GM13976 (cell line): ENCODE measurements at regions not wholly inside any gene's neighbourhood (a gene's known extent, or its start where the extent isn't known, plus 50 kb on each side); places are given as distances from the start of the nearest gene placed in this dataset.

Source experiments
- DNase-seq: peaks from one replicate; pipeline ENCODE4 v3.0.0; 2012; ENCODE audit warnings: low spot score
- in situ Hi-C: fragments of 300-500 bp; cut with MboI; formaldehyde crosslinking; loops from one replicate; pipeline ENCODE4 v1.12.0; 2022; ENCODE audit warnings: low sequenced_read_pairs, mixed read lengths, inconsistent platforms; ENCODE audit not compliant: unreplicated experiment
- TF ChIP-seq, protein P1 (sequence below): IDR thresholded peaks from 2 replicates; pipeline ENCODE4 v1.5.1; 2012; ENCODE audit warnings: borderline replicate concordance, mild to moderate bottlenecking; ENCODE audit not compliant: insufficient read depth; ENCODE audit errors: extremely low read depth, missing control alignments, control extremely low read depth

GRCh38 chr1:234965111-234965510 lies 163.5 kb downstream of the TOMM20 start:
- no peak for DNase-seq
- TF ChIP-seq, protein P1, sequence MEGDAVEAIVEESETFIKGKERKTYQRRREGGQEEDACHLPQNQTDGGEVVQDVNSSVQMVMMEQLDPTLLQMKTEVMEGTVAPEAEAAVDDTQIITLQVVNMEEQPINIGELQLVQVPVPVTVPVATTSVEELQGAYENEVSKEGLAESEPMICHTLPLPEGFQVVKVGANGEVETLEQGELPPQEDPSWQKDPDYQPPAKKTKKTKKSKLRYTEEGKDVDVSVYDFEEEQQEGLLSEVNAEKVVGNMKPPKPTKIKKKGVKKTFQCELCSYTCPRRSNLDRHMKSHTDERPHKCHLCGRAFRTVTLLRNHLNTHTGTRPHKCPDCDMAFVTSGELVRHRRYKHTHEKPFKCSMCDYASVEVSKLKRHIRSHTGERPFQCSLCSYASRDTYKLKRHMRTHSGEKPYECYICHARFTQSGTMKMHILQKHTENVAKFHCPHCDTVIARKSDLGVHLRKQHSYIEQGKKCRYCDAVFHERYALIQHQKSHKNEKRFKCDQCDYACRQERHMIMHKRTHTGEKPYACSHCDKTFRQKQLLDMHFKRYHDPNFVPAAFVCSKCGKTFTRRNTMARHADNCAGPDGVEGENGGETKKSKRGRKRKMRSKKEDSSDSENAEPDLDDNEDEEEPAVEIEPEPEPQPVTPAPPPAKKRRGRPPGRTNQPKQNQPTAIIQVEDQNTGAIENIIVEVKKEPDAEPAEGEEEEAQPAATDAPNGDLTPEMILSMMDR, result no peak
- in situ Hi-C loops, result loop anchor here (25.0 kb wide), 1 partner anchor 353 kb away; the partner anchor contains the start of gene IRF2BP2

DNA sequence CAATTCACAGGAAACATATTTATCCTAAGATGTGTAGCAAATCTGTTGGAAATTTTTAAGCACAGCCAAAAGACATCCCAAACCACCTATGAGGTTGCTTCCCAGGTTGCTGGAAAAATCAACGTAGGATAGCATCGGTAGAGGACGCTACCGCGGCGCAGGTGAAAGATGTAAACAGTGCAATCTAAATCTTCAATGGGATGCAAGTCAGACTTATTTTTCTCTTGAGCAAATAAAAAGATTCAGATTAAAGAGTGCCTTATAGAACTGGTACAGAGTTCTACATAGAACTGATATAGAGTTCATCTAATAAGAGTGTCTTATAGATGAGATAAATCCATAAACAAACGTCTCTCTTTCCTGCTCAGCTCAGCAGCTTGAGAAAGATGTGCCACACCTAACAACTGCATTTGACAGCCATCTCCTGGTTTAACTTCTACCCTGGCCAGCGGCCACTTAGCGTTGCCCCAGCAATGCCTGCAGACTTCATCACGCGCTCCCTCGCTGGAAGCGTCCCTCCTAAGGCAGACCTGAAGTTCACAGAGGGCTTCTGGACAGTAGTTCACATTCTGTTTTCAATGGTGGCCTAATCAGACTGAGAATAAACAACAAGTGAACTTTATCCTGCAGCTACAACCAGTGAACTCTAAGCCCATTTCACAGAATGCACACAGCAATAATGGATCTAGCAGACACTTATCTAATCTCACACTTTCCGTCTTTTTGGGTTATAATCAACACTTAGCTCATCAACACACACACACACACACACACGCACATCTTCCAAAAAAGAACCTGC lies 164.5 kb downstream of the TOMM20 start:
- no peak for DNase-seq
- TF ChIP-seq, protein P1, result peak; percentile 12
- in situ Hi-C loops, result loop anchor here (25.0 kb wide), 1 partner anchor 352 kb away; the partner anchor contains the start of gene IRF2BP2

DNA sequence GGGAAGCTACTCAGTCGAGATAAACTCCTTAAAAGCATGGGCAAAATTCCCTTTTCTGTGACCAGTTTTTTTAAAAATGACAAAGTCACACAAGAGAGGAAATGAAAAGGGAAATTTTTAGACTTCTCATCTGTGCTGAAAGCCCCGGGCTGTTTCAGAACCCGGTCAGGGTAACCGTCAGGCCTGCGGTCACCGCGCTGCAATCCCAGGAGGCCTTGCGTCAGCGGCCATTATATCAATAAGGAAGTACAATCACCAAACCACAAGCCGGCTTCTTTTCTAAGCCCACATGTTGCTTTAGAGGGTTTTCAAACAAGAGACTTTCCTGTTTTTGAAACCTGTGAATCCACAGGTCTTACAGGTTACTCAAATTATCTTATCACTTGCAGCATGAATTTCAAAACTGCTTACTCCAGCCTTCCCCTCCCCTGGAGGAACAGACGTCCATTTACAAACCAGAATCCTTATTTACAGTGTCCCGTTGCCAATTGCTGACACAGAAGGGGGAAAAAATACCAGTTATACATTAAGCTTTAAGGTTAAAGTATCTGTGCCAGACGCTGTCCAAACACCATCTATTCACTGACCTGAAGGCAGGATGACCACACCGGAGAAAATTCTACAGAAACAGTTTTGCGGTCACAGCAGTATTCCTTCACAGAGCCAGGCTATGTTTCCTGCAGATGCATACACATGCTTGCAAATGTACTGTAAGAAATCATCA lies 165.3 kb downstream of the TOMM20 start:
- in situ Hi-C loops, result loop anchor here (25.0 kb wide), 1 partner anchor 351 kb away; the partner anchor contains the start of gene IRF2BP2
- peak; percentile 85 for DNase-seq
- TF ChIP-seq, protein P1, result no peak

GRCh38 chr1:234962340-234962989 lies 166.2 kb downstream of the TOMM20 start:
- DNase-seq, result peak; percentile 73

GRCh38 chr1:234961456-234962339 lies 166.9 kb downstream of the TOMM20 start:
- TF ChIP-seq, protein P1, result no peak
- DNase-seq, result peak; percentile 51
- in situ Hi-C loops, result loop anchor here (25.0 kb wide), 1 partner anchor 349 kb away; the partner anchor contains the start of gene IRF2BP2

More at GRCh38 chr1:234962340-234962989, 166.2 kb downstream of the TOMM20 start:
- TF ChIP-seq, protein P1, result no peak
- in situ Hi-C loops, result loop anchor here (25.0 kb wide), 1 partner anchor 350 kb away; the partner anchor contains the start of gene IRF2BP2
